ENCODE measurements at regions not wholly inside any gene's neighbourhood (a gene's known extent, or its start where the extent isn't known, plus 50 kb on each side); places are given as distances from the start of the nearest gene placed in this dataset.
"Not testable (repeated sequence)": the region's sequence is repeated elsewhere in the genome, so short reads cannot be mapped to it uniquely, and the experiment has no call there.

DNA sequence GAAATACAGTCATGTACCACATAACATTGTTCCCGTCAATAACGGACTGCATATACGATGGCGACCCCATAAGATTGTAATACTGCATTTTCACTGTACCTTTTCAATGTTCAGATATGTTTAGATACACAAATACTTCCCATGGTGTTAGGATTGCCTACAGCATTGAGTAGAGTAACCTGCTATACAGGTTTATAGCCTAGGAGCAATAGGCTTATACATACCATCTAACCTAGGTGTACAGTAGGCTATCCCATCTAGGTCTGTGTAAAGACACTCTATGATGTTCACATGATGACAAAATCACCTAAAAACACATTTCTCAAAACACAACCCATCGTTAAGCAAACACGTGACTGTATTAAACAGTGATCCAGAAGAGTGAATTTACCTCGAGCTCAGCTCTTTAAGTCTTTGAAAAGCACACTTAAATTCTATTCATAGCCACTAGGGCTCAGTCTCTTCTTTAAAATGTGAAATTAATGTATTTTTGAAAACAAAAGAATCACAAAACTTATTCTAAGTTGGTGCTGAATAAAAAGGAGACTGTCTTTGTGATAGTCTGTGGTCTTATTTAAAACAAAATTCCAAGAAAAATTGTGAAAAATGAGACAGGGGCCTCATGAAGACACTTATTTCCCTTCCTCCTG is 239.1 kb upstream of the ARID2 start:
- no peak for DNase-seq

DNA sequence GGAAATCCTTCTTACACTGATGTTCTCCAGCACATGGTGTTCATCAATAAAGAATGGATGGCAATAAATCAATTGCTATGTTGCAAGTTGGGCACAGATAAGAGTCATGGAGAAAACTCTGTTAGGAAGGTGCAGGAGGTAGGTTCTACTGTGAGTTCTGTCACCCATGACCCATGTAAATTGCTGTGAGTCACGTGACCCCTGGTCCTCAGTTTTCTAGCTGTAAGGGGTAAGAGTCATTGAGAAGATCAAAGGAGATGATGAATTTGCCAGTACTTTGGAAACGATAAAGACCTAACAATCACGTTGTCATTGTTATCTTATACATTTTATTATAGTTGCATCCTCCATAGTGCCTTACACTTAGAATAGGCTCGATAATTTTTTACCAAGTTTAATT is 235.2 kb upstream of the ARID2 start:
- no peak for DNase-seq

DNA sequence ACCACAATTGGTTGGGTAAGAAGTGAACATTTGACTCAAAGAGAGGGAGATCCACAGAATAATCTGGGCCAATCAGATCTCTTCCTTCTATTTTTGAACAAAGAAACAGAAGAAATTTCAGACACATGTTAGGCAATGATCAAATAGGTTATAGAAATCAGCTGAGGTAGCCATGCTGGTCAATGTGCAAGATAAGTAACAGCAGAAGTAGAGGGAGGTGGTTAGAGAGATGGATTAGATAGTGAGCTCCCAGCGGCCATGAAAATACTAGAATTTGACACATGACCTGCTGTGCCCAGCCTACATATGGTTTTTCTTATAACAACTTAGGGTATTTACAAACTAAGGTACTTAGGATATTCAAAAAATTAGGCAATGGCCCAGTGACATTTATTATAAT is 230.9 kb upstream of the ARID2 start:
- DNase-seq = no peak

DNA sequence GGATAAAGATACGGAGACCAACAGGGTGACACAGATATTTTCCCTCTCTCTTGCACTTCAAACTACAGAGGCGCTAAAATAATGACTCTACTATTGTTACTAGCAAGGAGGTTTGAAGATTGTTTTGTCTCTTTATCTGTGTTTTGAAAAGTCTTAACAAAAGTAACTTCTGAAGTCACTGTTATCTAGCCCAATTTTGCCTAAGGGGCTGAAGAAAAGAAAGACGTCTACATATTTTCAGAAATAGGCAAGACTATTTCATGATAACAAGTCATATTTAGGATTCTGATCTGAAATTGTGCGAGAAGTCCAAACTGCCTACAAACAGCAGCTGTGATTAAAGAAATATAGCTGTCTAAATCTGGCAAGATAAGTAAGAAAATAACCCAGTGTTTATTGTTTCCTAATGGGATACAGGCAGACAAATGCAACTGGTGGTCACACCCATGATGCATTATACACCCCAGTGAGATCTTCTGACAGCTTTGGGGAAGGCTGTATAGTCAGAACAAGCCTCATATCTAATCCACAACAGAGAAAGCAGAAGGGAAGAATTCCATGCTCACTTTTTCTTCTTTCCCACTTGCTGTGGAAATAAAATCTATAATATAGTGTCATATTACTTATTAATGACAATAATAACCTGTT is 226.9 kb upstream of the ARID2 start:
- DNase-seq = no peak

DNA sequence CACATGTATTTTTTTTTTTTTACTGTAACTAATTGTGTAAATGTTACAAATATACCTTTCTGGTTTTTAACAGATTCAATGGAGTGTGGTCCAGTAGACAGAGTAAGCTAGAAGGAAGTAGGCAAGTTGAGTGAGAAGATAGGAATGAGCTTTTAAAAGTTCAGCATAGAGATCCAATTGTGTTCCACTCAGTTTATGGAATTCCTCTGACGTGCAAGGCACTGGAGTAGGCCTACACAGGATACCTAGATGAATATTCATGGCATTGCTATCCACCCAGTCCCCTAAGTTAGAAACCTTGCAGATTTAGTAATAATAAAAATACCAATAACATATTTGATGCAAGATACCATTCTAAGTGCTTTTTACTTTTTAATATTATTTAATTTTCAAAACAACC is 225.6 kb upstream of the ARID2 start:
- DNase-seq = no peak

DNA sequence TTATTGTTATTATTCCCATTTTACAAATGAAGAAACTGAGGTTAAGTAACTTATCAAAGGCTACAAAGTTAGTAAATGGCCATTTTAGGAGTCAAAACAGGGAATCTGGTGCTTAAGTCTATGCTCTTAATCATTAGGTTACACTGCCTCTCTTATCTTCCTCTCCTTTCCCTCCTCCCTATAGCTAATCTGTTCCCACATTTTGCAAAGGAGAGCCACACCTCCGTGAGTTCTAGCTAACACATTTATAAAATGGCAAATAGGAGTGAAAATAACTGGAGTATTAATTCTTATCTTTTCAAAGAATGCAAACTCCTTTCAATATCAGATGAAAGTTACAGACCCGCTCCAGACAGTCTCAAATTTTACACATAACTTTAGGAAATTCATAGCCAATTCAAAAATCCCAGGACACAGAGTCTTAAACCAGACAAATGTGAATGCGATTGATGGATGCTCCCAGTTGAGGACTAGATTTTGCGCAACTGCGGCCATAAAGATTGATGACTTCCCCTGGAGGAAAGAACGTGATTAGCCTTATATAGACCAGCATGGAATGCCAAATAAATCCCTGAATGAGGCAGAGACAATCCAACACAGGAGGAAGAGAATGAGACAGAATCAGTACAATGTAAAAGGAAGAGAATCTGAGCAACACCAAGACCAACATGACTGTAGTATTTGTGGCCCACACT is 225.0 kb upstream of the ARID2 start:
- no peak for DNase-seq

DNA sequence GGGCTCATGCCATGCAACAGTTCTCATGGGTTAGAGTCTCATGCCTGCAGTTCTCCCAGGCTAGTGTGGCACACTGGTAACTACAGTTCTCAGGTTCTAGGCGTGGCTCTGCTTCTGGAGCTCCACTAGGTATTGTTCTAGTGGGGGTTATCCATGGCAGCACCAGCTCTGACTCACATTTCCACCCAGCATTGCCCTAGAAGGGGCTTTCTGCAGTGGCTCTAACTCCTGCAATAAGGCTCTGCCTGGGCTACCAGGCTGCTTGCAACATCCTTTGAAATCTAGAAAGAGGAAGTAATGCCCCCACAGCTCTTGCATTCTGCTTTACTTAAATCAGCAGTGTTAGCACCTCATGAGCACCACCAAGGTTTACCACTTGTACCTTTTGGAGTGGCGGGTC is 220.3 kb upstream of the ARID2 start:
- no peak for DNase-seq

DNA sequence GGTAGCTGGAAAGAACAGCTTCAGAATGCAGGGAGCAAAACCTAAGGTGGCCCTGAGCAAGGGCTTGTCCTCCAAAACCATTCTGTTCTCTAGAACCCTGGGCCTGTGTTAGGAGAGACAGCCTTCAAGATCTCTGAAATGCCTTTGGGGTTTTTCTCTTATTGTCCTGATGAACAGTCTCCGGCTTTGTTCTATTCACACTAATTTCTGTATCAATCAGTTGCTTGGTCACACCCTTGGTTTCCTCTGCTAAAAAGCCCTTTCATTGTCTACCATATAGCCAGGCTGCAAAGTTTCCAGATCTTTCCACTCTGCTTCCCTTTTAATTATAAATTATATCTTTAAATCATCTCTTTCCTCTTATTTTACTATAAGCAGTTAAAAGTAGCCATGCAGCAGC is 219.9 kb upstream of the ARID2 start:
- no peak for DNase-seq

DNA sequence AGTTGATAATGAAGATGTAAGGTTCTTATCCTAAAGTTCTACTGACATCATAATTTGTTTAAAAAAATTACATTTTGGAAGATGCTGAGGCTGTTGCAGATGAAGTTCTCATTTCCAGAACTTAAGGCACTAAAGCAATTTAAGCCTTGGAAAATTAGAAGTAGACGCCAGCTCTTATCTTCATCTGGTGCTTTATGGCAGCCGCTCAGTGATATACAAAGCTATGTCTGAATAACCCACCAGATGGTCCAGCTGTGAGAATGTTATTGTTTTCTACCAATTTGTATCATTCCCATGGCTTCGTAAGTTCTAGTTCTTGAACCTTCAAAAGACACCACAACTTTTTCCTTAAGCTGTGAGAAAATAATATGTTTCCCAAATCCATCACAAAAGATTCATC is 212.1 kb upstream of the ARID2 start:
- no peak for DNase-seq

DNA sequence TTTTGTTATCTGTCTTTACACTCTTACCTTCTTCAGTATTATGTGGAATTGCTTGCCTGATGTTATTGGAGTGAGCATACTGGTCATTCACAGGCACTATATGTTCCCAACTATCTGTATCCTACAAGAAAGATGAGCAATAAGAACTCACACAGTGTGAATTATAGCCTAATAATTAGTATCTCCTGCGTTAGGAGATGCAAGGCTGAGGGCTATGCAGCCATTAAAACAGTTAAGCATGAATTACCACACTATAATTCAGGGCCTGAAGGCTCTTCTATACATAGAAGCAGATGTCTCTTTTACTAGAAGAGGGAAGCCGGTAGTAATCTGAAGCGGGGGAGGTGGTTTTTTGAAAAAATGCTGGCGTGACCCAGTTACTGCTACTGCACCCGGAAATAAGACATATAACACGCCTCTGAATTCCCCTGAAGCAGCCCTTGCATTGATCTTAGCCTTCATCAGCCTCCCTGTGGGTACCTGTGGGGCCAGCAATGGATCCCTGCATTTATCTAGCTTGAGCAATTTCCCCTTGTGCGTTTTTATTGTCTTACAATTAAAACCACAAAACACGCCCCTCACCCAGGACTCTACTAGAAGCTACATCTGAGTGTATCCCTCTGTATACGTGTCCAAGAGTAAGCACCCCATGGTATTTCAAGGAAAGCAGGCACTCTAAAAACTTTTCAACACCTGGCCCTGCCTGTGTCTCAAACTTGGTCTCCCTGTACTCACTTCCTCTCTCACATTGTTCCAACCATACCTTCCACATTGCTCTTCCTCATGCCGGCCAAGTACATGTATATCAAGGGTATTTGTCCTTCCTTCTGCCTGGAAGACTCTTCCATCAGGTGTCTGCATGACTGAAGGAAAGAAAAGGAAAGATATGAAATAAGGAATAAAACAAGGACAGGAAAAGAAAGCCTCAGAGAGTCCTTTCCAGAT is 210.9 kb upstream of the ARID2 start:
- DNase-seq = peak; percentile 11

DNA sequence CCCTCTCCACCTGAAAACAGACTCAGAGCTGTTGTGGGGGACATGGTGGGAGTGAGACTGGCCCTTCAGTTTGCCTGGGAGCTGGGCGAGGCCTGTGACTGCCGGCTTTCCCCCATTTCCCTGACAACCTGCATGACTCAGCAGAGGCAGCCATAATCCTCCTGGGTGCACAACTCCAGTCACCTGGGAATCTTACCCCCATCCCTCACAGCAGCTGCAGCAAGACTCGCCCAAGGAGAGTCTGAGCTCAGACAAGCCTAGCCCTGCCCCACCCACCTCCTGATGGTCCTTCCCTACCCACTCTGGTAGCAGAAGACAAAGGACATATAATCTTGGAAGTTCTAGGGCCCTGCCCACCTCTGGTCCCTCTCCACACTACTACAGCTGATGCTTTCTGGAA is 207.3 kb upstream of the ARID2 start:
- DNase-seq = no peak

DNA sequence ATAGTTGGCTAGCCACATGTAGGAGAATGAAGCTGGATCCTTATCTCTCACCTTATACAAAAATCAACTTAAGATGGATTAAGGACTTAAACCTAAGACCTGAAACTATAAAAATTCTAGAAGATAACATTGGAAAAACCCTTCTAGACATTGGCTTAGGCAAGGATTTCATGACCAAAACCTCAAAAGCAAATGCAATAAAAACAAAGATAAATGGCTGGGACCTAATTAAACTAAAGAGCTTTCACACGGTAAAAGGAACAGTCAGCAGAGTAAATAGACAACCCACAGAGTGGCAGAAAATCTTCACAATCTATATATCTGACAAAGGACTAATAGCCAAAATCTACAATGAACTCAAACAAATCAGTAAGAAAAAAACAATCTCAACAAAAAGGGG is 202.7 kb upstream of the ARID2 start:
- not testable (repeated sequence) for DNase-seq

DNA sequence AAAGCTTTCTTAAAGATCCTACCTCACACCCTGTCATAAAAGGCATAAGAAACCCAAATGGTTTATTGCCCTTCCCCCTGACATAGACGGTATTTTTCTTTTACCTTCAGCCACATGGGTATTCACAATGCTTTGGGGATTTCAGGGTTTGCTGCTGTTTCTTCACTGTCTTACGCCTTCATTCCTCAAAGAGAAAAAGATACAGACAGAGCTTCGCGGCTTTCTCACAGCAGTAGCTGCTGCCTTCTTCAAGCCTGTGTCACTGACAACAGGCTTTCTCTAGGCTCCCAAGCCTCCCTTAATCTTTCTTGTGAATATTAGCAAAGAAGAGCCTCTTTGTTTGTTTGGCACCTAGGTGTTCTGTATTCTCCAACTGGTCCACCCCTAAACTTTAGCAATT is 197.4 kb upstream of the ARID2 start:
- DNase-seq = no peak

DNA sequence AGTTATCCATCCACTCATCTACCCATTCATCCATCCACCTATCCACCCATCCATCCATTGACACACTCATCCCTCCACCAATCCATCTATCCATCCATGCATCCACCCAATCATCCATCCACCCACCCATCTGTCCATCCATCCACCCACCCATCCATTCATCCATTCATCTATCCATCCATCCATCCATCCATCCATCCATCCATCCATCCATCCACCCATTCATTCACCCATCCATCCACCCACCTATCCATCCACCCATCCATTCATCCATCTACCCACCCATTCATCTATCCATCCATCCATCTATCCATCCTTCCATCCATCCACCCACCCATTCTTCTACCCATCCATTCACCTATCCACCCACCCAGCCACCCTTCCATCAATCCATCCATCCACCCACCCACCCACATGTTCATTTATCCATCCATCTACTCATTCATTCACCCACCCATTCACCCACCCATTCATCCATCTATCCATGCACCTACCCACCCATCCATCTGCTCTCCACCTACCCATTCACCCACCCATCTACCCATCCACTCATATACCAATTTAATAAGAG is 193.8 kb upstream of the ARID2 start:
- DNase-seq = no peak

DNA sequence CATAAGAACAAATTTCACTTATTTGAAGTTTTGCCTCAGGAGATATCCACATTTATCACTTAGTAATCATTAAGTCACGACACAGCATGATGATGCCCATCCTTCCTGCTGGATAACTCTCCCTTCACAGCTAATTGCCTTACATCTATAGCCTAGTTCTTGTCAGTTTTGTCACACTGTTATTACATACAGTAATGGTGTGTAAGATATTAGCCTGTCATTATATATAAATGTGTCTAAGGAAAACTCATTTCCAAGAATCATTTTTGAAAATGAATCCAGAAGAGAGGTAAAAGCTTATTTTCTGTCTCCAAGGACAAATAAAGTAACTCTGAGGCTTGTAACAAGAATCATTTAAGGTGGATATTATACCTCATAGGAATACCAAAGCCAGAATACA is 193.2 kb upstream of the ARID2 start:
- DNase-seq = no peak

DNA sequence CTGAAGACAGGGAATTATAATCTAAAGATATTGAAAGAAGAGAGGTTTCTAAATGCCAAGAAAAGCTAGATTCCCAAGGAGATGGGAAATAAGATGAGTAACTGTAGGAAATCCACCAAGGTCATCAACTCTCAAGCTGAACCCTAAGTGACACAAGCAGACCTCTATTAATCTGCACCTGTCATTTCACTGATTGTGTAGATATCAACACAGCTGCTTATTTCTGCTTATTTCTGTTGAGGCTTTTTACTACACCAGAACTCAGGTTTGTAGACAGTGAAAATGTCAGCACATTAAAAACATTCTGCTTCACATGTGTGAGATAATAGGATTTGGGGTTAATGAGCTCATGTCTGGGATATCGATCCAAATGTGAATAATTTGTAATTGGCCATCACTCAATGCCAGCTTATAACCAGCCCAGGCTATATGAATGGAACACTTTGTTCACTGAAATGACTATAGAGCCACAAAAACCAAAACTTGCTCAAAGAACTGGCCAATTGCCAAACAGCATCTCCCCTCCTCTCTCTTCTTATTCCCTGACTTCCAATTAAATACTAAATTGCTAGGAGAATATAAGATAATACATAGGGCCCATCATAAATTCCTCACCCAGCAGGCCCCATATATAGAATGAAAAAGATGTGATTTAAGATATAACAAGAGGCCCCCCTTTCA is 188.7 kb upstream of the ARID2 start:
- DNase-seq = no peak

DNA sequence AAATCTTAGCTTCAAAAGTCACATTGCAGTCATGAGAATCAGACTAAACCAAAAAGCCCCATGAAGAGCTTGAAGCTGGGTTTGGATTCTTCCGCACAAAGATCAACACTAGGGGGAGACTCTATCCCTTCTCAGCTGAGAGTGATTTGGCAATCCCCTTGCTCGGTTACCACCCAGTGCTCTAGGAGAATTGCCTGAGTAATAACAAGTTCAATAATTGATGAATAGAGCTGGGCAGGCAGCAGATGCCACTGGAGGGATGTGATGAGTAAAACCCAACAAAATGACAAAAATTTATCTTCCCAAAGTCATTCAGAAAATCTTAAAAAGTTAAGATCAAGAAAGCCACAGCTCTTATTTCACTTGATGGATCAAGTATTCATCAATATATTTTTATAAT is 185.6 kb upstream of the ARID2 start:
- DNase-seq = no peak

DNA sequence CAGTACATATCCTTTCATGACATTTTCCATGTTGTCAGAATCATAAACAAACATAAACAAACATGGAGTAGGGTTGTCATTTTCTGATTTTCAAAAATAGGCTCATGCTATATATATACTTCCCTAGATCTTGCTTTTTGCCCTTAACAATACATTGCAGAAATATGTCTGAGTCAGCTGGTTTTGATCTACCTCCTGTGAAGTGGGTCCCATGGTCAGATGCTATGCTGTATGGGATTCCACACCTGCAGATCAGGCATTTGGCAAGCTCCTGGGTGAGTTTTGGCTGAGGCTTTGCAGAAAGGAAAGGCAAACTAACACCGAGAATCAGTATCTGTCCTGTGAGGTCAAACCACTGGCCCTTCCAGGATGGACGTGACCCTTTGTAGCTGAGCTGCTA is 183.0 kb upstream of the ARID2 start:
- no peak for DNase-seq

DNA sequence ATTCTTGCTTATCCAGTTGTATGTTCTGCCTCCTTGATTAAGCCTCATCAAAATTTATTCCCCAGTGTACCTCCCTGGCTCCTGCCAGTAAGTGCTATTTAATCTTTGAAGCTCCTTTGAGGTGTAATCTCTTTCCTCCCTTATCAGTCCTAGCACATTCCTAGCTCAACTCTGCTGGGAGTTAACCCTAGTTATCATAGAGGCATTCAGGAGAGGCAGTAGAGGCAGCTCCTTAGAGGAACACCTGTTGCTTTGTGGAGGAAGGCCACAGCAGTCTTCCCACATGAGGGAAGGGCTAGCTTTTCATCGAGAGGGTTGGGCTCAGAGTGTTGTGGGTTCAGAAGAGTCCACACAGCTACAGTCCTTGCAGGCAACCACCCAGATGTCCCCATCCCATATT is 182.4 kb upstream of the ARID2 start:
- DNase-seq = no peak

DNA sequence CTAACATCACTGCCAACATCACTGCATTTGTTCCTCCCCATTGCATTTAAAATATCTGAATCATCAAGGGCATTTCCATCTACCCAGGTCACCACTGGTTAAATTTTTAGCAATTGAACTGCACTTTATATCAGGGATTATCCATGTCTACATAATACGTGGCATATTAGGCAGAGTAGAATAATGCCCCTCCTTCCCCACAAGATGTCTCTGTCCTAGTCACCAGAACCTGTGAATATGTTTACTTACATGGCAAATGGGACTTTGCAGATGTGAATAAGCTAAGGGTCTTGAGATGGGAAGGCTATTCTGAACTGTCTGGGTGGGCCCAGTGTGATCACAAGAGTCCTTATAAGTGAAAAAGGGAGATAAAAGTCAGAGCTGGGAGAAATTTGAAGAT is 181.7 kb upstream of the ARID2 start:
- no peak for DNase-seq

DNA sequence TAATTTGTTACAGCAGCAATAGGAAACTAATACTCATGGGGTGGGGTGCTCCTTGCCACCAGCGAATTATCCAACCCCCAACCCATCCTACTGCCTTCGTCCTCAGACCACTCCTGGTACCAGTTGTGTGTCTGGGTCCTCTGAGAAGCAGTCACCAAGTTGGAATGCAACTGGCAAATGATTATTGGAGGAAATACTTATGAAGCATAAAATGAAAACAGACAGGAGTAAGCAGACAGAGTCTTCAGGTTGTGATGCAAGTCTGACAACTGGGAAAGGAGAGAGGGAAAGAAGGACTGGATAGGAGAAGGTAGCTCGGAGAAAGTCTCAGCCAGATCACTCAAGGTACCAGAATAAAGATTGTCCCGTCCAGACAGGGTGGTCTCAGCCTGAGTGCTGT is 181.1 kb upstream of the ARID2 start:
- no peak for DNase-seq

DNA sequence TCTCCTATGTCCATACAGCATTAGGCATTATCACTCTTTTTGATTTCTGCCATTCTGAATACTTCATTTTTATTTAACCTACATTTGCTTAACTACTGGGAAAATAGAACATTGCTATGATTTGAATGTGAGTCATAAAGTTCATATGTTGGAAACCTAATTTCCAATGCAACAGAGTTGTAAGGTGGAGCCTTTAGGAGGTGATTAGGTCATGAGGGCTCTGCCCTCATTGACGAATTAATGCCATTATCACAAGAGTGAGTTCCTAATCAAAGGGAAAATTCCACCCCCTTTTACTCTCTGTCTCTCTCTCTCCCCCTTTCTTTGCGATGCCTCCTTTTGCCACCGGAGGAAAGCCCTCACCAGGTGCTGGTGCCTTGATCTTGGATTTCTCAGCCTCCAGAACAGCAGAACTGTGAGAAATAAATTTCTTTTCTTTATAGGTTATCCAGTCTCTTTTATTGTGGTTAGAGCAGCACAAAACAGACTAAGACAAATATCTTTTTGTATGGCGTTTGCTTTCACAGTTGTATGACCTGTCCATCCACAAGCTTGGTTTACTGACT is 180.1 kb upstream of the ARID2 start:
- no peak for DNase-seq

All from activated CD4-positive, alpha-beta T cell treated with anti-CD3 and anti-CD28 coated beads for 1 hour (primary cell).